ENCODE measurements at regions not wholly inside any gene's neighbourhood (a gene's known extent, or its start where the extent isn't known, plus 50 kb on each side); places are given as distances from the start of the nearest gene placed in this dataset.

GRCh38 chr17:69713815-69714214, 299.3 kb downstream of the MAP2K6 start:
- Histone ChIP-seq H3K4me1 (no peaks in the 10 kb centered on the region), H3K27ac (no peak overlapping the region), H3K9me3 (no peaks in the 10 kb centered on the region), H3K4me3 (no peak overlapping the region), H3K36me3 (no peaks in the 10 kb centered on the region), H3K27me3 (no peaks in the 10 kb centered on the region)
- DNase-seq (no peak), ATAC-seq (ENCODE audit: low FRiP score in 2 of 2) (no peak)
- WGBS, 2 donors, result 80 to 87% methylated on average over 4 of the region's 4 CpGs
- TF ChIP-seq POLR2AphosphoS5 (IDR thresholded peaks at IDR 0.05) (no peak), POLR2A (IDR thresholded peaks at IDR 0.05) (no peak), CTCF (IDR thresholded peaks at IDR 0.05) (no peak), EP300 (IDR thresholded peaks at IDR 0.05) (no peak)

GRCh38 chr17:69714669-69715068, 300.2 kb downstream of the MAP2K6 start:
- Histone ChIP-seq H3K27ac (no peak overlapping the region), H3K4me3 (no peak overlapping the region), H3K9me3 (no peaks in the 10 kb centered on the region), H3K4me1 (no peaks in the 10 kb centered on the region), H3K27me3 (no peaks in the 10 kb centered on the region), H3K36me3 (no peaks in the 10 kb centered on the region)
- ATAC-seq (ENCODE audit: low FRiP score in 2 of 2) (no peak), DNase-seq (no peak)
- TF ChIP-seq EP300 (IDR thresholded peaks at IDR 0.05) (no peak), POLR2A (IDR thresholded peaks at IDR 0.05) (no peak), CTCF (IDR thresholded peaks at IDR 0.05) (no peak), POLR2AphosphoS5 (IDR thresholded peaks at IDR 0.05) (no peak)
- WGBS, 2 donors, result 56 to 68% methylated on average over 2 of the region's 2 CpGs

GRCh38 chr17:69715656-69716055, 301.2 kb downstream of the MAP2K6 start:
- no peak overlapping the region for H3K4me3 ChIP-seq
- TF ChIP-seq EP300 (IDR thresholded peaks at IDR 0.05), result no peak
- TF ChIP-seq POLR2AphosphoS5 (IDR thresholded peaks at IDR 0.05), result no peak
- no peak for TF ChIP-seq POLR2A (IDR thresholded peaks at IDR 0.05)
- no peak for TF ChIP-seq CTCF (IDR thresholded peaks at IDR 0.05)
- no peaks in the 10 kb centered on the region for H3K27me3 ChIP-seq
- ATAC-seq (ENCODE audit: low FRiP score in 2 of 2) (no peak), DNase-seq (no peak)
- H3K4me1 ChIP-seq, result no peaks in the 10 kb centered on the region
- no peaks in the 10 kb centered on the region for H3K36me3 ChIP-seq
- no peaks in the 10 kb centered on the region for H3K9me3 ChIP-seq
- no peak overlapping the region for H3K27ac ChIP-seq
- 94% methylated on average over 4 of the region's 4 CpGs for WGBS, 2 donors

GRCh38 chr17:69716556-69716955, 302.1 kb downstream of the MAP2K6 start:
- Histone ChIP-seq H3K27me3 (no peaks in the 10 kb centered on the region), H3K36me3 (no peaks in the 10 kb centered on the region), H3K4me1 (no peaks in the 10 kb centered on the region), H3K9me3 (no peaks in the 10 kb centered on the region), H3K4me3 (no peak overlapping the region), H3K27ac (no peak overlapping the region)
- no peak for DNase-seq
- no peak for ATAC-seq (ENCODE audit: low FRiP score in 2 of 2)
- 78 to 79% methylated on average over 6 of the region's 6 CpGs for WGBS, 2 donors
- TF ChIP-seq POLR2A (IDR thresholded peaks at IDR 0.05) (no peak), POLR2AphosphoS5 (IDR thresholded peaks at IDR 0.05) (no peak), EP300 (IDR thresholded peaks at IDR 0.05) (no peak)

- Histone ChIP-seq H3K36me3 (no peaks in the 10 kb centered on the region), H3K4me3 (no peak overlapping the region), H3K4me1 (no peaks in the 10 kb centered on the region), H3K27ac (no peak overlapping the region), H3K27me3 (no peaks in the 10 kb centered on the region), H3K9me3 (no peaks in the 10 kb centered on the region)
- ATAC-seq (ENCODE audit: low FRiP score in 2 of 2), result no peak
- DNase-seq, result no peak
- no peak for TF ChIP-seq EP300 (IDR thresholded peaks at IDR 0.05)
- no peak for TF ChIP-seq POLR2AphosphoS5 (IDR thresholded peaks at IDR 0.05)
- TF ChIP-seq POLR2A (IDR thresholded peaks at IDR 0.05), result no peak
- TF ChIP-seq CTCF (IDR thresholded peaks at IDR 0.05), result no peak
- WGBS, 2 donors, result 60 to 64% methylated on average over 2 of the region's 2 CpGs
Observed at GRCh38 chr17:69717214-69717613, 302.7 kb downstream of the MAP2K6 start.

All from upper lobe of left lung (tissue), 6 donors.